Activated T-cell treated with anti-CD3 and anti-CD28 coated beads, Interleukin-2, amount 50 U/mL, for 48 hours (primary cell): ENCODE measurements at regions not wholly inside any gene's neighbourhood (a gene's known extent, or its start where the extent isn't known, plus 50 kb on each side); places are given as distances from the start of the nearest gene placed in this dataset.

Experiments
- DNase-seq, 2 experiments: peaks; one replicate each; pipeline ENCODE4 v3.0.0-alpha.2; 2020

DNA sequence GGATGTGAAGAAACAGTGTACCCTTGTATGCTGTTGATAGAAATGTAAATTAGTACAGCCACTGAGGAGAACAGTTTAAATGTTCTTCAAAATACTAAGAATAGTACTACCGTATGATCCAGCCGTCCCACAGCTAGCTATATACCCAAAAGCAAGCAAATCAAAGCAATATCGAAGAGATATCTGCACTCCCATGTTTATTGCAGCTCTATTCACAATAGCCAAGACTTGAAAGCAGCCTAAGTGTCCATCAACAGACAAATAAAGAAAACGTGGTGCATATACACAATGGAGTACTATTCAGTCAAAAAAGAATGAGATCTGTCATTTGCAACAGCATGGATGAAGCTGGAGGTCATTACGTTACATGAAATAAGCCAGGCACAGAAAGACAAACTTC lies 88.5 kb upstream of the SLC38A4 start:
- no peak for DNase-seq

DNA sequence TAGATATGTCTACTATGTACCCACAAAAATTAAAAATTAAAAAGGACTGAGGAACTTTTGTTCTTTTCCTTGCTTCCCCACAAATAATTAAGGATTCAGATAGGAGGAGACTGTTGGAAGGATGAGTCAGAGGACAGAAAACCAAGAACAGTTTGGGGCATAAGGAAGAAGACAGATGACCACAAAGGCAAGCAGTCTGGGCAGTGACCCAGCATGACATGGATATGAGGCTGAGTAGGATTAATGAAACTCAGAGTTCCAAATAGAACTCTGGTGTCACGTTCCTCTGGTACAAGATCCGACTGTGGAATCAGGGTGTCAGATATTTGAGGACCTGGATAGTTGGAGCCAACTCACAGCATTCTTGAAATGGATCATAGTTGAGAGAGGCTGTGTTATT lies 89.3 kb upstream of the SLC38A4 start:
- no peak for DNase-seq

DNA sequence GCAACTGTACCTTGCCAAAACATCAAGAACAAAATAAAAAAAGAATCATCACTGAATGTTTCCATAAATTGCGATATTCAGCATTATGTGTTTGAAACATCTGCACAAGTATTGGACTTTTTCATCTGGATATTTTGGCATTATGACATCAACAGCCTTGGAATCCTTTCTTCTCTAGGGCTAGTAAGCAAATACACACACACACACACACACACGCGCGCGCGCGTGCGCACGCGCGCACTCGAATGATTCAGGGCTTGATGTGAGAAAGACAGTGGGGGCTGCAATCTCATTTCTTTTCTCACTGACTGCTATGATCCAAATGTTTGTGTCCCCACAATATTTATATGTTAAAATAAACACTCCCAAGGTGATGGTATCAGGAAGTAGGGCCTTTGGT lies 90.0 kb upstream of the SLC38A4 start:
- no peak for DNase-seq

DNA sequence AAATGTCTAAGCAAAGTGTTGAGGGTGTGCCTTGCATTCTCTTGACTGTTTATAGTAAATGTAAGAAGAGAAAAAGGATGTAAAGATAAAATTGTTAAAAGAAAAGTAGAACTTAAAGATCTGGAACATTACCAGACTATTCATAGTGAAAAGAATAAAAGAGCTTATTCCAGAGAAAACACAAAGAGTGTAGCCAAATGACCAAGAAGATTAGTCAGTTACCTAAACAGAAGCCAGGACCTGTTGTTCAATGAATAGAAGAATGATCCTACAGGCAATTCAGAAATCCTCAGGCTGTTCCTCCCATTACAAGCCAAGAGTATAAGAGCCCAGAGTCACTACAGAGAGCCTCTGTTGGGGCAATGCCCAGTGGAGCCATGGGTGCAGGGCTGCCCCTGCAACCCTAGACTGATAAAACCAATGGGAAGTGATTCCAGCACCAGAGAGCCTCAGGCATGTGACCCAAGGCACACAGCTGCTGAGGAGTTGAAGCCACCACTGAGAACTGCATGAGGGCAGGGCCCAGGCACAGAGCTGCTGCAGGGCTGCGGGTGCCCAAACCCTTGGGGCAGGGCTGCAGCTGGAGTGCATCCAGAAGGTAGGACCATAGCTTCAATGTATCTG lies 91.1 kb upstream of the SLC38A4 start:
- DNase-seq = no peak

DNA sequence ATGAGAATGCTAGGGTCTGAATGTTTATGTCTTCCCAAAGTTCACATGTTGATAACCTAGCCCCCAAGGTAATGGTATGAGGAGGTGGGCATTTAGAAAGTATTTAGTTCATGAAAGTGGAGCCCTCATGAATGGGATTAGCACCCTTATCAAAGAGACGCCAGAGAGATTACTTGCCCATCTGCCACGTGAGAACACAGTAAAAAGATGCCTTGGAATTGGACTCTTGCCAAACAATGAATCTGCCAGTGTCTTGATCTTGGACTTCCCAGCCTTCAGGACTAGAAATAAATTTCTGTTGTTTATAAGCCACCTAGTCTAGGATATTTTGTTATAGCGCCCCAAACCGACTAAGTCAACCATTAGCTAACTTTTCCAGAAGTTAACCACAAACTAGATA lies 92.0 kb upstream of the SLC38A4 start:
- DNase-seq = no peak

DNA sequence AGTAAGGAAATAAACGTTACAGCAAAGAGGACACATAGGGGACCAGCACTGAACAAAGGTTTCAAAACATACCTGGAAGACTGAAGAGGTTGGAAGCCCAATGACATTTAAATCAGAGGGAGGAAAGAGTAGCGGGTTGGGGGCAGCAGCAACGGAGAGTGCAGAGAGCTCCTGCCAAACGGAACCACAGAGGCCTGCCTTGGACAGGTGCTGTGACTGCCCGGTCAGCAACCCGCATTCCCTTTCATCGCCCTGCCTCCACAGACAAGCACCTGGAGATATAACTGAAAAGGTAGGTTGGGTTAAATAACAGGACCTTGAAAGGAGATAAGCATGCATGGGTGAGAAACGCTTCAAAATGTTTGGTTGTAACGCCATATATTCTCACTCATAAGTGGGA lies 92.8 kb upstream of the SLC38A4 start:
- no peak for DNase-seq

DNA sequence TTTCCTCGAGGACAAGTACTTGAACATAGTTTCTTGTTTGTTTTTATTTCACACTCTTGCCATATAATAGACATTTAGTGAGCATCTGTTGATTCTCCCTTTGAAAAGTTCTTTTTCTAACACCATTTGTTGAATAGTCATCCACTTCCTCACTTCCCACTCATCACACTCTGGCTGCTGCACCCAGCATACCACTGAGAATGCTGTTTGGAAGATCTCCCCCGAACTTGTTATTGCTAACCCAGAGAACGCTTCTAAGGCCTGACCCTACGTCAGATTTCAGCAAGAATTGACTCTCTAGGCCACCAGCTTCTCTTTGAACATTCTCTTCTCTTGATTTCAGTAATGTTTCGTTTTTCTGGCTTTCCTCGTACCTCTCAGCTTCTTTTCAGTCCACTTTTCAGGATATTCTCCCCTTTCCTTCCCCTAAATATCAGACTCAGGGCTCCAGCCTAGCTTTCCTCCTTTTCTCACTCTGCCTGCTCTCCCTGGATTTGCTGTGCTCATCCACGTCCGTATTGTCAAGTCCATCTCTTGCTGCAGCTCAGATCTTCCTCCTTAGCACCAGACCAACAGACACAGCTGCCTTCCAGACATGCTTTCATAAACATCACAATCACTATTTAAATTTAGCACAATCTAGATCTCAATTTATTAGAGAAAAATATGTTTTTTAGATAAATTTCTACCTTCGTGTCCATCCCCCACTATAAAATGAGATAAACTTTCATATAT lies 94.0 kb upstream of the SLC38A4 start:
- DNase-seq = no peak

DNA sequence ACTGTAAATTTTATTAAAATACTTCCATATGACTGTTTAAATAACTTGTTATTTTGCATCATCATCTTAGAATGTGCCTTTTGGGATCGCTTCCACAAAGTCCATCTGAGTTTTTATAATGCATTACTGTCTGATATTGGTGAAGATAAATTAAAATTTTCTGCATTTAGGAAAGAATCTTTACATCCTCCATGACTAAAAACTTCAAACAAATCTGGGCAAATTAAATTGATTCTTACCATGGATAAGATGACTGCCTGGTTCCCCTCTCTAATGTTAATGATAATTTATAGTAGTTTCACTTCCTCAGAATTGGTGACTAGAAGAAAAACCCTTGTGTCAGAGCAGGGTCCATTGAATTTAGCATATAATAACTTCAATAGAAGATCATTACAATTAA lies 94.7 kb upstream of the SLC38A4 start:
- DNase-seq = no peak

DNA sequence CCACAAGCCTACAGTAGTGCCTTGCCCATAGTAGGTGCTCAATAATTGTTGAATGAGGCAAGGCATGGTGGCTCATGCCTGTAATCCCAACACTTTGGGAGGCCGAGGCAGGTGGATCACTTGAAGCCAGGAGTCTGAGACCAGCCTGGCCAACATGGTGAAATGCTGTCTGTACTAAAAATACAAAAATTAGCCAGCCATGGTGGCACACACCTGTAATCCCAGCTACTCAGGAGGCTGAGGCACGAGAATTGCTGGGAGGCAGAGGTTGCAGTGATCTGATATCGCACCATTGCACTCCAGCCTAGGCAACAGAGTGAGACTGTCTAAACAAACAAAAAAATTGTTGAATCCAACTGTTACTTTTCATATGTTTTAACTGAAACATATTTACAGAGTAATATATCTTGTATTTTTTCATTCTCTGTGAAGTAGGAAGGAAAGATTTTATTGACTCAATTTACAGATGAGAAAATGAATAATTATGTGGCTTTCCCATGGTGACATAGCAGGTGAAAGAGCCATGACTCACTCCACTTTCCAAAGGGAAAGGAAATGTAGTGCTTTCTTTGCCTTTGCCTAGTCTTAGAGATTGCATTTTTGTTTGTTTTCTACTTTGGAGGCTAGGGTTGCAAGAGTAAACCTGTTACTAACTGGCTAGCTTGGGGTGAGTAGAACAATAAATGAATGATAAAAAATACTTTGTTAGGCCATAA lies 95.4 kb upstream of the SLC38A4 start:
- DNase-seq = no peak

DNA sequence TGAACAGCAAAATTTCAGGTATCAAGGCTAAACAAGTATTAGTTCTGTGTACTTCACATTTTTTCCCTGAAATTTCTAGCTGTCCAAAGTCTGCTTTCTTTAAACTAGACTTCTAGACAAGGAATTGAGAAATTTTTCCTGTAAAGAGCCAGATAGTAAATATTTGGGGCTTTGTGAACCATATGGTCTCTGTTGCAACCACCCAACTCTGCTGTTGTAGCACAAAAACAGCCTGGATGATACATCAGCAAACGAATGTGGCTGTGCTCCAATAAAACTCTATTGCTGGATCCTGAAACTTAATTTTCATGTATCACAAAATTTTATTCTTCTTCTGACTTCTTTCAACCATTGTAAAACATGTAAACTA lies 96.0 kb upstream of the SLC38A4 start:
- DNase-seq = no peak

DNA sequence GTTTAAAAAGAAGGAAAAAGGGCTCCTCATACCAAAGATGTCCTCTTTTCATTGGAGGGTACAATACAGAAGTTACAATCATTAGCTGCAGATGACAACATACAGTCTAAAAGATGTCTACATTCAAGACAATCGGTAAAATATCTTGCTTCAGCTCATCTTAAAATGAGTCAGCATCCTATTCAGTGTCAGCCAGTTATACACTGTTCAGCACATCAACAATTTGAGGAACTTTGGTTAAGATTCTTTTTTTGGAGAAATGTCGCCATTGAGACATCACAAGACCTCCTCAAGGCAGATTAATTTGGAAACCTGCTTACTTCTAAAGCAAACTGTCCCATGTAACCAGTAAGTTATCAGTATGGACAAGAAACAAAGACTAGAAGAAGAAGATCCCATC lies 100.7 kb upstream of the SLC38A4 start:
- DNase-seq = no peak

DNA sequence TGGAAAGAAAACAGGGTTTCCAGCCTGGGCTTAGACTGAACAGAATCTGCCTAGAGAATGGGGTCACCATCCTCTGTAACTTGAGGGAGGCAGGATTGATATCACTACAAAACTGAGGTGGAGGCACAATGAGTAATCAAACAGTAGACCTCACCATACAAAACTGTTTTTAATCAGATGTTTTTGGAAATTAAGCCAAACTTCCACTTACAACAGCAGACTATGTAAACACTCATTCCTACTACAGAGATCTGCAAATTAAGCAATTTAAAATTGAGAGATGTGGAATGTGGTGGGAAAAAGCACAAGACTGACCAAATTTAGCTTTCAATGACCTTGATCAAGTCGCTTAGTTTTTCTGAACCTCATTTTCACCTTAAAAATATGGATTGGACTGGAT lies 104.3 kb upstream of the SLC38A4 start:
- no peak for DNase-seq

DNA sequence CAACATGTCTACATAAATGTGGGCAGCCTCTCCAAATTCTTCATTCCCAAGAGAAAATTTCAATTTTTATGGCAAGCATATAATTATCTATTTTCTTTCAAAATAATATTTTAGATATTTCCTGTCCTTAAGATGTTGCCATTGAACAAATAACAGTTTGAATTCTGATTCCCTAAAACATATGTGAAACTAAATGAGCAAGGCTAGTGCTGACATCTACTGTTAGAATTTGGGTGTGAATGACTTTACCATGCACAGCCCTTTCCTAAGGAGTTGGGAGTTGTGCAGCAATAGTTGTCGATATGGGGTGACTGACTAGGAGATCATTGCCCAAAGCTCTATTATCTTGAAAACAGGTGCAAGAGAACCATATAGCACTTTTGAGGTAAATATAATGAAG lies 108.2 kb upstream of the SLC38A4 start:
- no peak for DNase-seq

DNA sequence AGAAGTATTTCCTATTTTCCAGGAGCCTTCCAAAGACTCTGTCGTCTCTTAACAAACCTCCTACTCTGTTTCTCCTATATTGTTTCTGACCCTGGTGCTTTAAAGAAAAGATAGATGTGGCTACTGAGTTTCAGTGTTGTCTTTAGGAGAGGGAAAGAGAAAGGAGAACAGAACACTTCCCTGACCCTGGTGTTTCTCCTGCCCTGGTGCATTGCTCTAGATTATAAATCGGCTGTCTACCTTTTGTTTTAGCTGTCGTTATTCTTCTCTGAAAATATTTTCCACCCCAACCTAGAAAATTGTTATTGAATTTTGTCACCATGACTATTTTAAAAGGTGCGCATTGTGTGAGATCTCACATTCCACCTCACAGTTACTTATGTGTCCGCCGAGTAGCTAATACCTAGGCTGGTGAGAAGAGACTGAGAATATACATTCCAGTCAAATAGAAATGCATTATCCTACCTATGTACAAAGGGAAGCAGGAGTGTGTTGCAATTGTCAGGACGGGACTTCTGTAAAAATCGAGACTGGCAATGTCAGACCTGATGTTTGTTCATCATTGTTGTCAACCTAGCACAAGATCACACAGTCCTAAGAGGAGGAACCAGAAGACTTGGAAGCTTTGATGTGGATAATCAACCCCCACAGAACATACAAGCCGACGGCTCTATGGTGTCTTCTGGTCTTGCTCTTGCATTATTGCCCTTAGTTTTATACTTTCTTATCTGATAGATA lies 108.7 kb upstream of the SLC38A4 start:
- no peak for DNase-seq

DNA sequence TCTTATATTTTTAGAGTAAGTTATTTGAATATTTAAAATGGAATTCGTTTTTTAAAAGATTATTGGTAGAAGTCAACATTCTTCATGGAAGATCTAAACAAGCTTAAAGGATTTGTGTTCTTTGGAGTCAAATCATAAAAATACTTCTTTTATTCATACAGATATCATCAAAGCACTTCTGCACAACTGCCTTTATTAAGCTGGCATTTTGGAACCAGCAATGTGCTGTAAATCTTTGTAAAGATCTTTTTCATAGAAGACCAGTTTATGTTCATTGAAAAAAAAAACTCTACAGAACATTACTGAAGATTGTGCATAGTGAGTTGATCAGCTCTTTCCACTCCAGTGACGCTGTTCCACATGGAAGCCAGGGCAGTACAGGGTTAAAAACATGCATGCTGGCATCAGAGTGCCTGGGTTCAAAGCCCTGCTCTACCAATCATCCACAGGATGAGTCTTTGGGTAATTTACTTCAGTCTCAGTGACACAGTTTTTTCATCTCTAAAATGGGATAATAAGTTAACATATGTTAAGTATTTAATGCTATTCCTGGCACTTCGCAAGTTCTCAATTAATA lies 109.6 kb upstream of the SLC38A4 start:
- no peak for DNase-seq

DNA sequence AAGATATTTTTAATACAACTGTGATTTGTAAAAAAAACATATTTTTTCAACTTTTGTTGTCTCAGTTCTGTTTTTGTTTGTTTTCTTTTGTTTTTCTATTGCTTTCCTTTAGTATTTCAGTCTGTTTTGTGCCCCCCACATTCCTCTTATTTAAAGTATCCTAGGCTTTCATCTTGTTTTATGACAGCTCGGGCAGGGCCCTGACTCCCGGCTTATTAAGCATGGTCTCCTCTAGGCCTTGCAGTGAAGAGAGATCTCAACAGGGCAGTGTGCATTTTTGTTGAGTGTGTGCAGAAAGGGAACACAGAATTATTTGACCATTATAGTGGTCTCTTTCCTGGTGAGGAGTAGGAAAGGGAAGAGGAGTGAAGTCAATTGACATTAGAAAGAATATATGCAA lies 110.2 kb upstream of the SLC38A4 start:
- DNase-seq = no peak

DNA sequence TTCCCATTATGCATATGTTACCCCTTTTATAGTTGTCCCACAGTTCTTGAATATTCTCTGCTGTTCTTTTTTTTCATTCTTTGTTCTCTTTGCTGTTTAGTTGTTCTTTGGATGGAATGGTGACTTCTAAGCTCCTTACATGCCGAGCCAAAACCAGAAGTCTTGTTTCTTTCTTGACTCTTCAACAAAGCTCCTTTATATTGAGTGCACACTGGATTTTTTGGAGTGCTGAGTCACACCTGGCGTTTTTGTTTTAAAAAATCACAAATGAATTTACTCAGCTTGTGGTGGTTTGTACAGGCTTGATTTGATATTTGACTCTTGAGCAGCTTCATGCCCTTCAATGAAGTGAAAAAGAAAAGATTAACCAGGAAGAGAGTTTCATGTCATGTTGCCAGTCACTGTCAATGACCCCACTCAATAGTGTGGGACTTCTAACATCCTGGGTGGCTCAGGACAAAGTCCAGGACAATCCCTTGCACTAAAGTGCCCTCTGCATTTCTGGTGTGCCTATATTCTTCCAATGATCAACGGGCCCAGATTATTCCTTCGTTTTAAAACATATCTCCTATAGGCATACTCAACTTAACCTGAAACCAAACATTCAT lies 112.4 kb upstream of the SLC38A4 start:
- DNase-seq = no peak

DNA sequence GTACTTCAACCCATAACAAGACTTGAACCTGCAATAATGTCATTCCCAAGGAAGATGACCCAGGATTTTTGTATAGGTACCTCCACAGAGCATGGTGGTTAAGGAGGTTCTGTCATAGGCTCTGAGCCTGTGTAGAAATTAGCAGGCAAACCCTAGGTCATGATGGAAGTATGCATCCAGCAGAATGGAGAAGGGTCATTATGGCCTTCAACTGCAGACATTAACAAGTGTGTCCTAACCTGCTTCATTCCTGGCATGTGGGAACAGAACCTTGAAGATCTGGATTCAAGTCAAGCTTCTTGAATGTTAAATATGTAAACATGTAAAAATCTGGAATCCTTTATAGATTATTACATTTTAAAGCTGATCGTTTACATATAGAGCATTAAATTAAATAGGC lies 116.2 kb upstream of the SLC38A4 start:
- DNase-seq = no peak

DNA sequence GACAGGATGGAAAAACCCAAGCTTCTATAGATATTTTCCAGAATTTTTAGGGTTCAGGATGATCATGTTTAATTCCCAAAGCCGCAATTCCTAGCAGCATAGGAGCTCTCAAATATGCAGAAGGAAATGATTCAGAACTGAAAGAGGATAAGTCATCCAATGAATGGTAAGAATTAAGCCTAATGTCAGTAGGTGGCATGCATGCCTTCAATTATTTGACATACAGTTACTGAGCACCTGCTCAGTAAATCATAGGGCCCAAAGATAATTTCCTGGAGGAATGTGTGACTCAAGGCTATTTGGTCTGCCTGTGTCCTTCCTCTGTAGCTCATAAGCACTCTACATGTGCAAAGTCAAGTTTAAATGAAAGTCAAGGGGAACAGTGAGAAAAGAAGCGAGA lies 116.8 kb upstream of the SLC38A4 start:
- no peak for DNase-seq

DNA sequence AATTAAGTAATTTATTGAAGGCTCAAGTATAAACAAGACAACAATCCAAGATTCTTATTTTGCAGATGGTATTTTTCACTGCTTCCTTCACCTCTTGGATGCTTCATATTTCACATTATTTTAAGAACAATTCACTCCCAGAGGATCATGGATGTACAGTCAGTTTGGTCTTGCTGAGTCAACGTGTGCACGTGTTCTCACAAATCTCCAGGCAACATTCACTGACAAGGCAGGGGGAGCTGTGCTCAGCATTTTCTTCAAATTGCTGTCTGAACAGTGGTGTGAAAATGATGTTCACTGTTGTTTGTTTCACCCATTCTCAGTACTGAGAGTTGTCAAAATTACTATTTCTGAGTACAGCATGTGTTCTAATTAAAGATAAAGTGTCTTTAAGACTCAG lies 118.3 kb upstream of the SLC38A4 start:
- DNase-seq = no peak

DNA sequence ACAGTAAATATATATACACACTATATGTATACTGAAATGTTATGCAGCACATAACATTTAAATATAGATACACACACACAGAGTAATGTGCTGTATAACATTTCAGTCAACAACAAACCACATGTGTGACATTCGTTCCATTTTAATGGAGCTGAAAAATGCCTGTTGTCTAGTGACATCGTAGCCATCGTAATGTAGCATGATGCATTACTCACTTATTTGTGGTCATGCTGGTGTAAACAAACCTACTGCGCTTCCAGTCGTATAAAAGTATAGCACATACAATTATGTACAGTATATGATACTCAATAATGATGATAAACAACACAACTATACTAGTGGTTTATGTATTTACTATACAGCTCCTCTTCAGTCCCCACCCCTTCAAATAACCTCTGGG lies 119.0 kb upstream of the SLC38A4 start:
- DNase-seq = no peak

DNA sequence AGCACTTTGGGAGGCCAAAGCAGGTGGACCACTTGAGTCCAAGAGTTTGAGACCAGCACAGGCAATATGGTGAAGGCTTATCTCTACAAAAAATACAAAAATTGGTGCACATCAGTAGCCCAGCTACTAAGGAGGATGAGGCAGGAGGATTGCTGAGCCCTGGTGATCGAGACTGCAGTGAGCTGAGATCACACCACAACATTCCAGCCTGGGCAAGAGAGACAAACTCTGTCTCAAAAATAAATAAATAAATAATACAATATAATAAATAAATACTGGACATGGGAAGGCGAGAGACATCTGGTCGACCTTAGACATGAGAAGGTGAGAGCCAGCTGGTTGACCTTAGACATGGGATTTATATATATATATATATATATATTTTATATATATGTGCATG lies 119.8 kb upstream of the SLC38A4 start:
- DNase-seq = no peak

DNA sequence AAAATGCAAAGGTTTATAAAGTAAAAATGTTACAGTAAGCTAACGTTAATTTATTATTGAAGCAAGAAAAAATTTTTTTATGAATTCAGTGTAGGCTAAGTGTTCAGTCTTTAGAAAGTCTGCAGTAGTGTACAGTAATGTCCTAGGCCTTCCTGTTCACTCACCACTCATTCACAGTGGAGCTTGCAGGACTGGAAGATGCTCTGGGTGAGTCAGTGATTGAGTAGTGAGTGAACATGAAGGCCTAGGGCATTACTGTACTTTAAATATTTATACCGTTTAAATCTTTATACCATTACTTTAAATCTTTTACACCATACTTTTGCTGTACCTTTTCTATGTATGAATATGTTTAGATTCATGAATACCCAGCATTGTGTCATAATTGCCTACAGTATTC lies 120.3 kb upstream of the SLC38A4 start:
- no peak for DNase-seq
